GM18502 (cell line): ENCODE measurements at regions not wholly inside any gene's neighbourhood (a gene's known extent, or its start where the extent isn't known, plus 50 kb on each side); places are given as distances from the start of the nearest gene placed in this dataset.

ENCODE experiments used
- ATAC-seq: cut with Tn5 transposase; IDR thresholded peaks from one replicate; pipeline ENCODE4 v1.9.1; 2021; ENCODE audit warnings: mild to moderate bottlenecking; ENCODE audit not compliant: unreplicated experiment, poor library complexity

DNA sequence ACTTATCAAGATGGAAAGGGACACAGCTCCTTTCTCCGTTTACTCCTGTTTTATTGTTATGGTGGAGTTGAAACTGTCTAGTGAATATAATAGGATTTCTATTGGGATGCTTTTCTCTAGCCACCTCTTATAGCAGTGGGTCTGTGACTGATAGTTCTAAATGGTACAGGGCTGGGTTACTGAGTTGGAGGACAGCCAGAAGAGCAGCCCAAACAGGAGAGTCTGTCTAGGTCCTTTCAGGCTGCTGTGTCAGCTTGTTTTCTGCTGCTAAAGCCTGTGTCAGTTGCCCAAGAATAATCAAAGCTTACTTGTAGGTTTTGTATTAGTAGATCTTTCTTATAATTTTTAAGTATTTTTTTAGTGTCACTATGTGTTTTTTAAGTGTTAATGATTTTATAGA is 356.0 kb upstream of the SEMA6A start:
- ATAC-seq, result no peak

GRCh38 chr5:116923344-116923743 is 348.7 kb upstream of the SEMA6A start:
- no peak for ATAC-seq

DNA sequence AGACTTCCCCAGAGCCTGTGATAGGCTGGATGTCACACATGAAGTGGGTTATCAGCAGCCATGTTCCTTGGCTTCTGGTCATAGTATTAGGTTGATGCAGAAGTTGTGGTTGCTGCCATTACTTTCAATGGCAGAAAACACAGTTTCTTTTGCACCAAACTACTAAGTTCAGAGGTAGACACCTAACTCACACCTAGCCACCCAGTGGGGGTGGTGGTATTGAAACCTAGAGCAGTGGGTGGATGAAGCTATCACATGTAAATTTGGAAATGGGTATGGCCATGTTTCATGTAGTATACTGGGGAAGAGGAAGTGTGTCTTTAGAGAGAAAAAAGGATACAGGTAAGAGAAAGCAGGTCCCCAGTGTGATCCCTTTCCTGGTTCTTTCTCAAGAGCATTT is 347.9 kb upstream of the SEMA6A start:
- peak; percentile 94 for ATAC-seq

DNA sequence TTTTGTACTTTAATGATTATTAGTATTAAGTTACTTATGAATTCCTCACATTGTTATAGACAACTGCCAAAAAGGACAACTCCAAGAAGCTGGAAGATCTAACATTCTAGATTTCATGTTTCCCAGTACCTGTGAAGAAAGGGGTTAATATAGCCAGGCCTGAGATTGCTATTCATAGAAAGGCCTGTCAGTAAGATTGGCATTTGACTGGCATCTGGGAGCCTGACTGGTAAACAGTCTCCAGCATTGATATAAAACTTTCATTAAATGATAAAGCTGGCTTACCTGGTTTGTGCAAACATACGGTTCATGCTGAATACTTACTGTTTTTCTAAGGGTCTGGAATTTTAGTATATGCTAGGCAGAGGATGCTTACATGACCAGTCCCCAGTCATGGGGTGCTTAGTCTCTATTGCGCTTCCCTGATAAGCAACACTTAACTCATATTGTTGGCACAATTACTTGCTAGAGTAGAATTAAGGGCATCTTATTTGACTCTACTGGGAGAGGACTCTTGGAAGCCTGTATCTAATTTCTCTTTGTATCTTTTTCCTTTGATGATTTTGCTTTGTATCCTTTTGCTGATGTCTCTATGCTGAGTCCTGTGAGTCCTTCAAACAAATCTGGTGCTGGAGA is 340.4 kb upstream of the SEMA6A start:
- ATAC-seq, result no peak

DNA sequence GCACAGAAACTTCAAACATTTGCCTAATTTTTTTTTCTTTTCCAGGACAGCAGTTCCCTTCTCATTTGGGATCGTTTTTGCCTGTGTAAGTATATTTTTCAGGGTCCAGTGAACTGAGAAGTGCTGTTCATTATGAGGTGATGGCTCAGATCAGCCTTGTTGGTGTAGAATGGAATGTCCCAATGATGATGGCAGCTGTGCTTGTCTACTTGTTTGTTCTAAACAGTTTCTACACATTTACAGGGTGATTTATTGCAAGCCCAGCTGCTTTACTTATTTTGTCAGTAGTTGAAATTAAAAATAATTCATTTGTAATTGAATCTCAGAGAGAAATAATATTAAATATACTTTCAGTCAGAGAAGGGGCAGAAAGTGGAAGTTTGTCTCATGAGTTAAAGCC is 337.6 kb upstream of the SEMA6A start:
- ATAC-seq, result no peak

- ATAC-seq, result no peak
Measured at GRCh38 chr5:116911074-116911473, 336.5 kb upstream of the SEMA6A start.

- peak; percentile 84 for ATAC-seq
Measured at GRCh38 chr5:116908537-116908936, 333.9 kb upstream of the SEMA6A start.

DNA sequence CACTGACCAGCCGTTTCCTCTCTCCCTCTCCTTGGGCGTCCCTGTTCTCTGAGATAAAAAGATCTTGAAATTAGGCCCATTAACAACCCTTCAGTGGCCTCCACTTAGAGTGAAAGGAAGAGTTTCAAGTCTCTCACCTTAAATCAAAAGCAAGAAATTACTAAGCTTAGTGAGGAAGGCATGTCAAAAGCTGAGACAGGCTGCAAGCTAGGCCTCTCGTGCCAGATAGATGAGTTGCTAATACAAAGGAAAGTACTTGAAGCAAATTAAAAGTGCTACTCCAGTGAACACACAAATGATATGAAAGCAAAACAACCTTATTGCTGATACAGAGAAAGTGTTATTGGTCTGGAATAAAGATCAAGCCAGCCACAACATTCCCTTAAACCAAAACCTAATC is 331.3 kb upstream of the SEMA6A start:
- ATAC-seq, result no peak

- no peak for ATAC-seq
Measured at GRCh38 chr5:116900793-116901192, 326.2 kb upstream of the SEMA6A start.

DNA sequence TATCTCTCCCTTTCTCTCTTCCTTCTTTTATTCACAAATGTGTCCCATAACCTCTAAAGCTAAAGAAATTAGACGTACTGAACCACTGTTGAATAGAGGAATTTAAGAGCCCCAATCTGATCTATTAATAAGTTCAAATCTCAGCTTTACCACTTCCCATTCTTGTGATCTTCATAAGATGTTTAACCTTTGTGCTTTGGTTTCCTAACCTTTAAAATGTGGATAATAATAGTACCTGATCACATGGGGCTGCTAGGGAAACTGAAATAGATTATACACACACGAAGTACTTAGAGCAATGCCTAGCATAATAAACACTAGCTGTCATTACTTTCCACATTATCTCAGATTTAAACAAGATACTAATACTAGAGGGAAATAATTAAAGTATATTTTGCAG is 324.3 kb upstream of the SEMA6A start:
- peak; percentile 65 for ATAC-seq

DNA sequence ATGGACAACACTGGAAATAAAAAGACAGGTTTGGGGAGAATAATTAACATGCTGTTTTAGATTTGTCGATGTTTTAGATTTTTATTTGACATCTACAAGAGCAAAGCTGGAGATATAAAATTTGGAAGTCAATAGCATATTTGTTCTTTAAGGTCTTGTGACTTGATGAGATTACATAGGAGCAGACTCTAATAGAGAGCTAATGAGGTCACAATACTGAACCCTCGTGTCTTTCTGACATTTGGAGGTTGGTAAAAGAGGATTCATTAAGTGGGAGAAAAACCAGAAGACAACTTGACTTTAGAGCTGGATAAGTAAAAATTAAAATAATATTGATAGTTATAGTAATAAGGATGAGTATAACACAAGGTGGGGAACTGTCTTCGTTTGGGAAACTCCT is 322.7 kb upstream of the SEMA6A start:
- ATAC-seq, result no peak

DNA sequence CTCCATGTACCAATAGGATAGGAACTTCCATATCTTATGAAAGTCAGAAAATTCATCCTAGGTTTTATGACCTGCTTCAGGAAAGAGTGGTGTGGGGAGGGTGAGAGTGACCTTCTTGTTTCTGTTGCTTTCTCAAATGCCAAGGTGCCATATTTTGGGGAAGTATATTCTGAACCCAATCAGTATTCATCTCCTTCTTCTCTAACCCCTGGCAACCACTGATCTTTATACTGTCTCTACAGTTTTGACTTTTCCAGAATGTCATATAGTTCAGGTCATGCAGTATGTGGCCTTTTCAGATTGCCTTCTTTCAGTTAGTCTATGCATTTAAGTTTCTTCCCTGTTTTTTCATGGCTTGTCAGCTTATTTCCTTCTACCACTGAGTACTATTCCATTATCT is 321.4 kb upstream of the SEMA6A start:
- ATAC-seq, result no peak

- ATAC-seq, result no peak
Measured at GRCh38 chr5:116892993-116893392, 318.4 kb upstream of the SEMA6A start.

GRCh38 chr5:116887104-116887503 is 312.5 kb upstream of the SEMA6A start:
- ATAC-seq, result no peak

DNA sequence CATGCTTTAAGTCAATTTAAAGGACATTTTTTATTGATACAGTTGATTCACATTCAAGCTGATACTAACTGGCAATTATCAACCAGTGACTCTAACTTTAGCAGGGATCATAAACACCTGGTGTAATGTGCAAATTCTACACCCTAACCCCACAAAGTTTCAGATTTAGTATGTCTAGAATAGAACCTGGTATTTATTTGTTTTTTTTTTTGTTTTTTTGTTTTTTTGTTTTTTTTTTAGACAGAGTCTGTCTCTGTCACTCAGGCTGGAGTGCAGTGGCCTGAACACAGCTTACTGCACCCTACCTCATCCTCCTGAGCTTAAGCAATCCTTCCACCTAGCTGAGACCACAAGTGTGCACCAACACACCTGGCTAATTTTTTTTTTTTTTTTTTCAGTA is 311.2 kb upstream of the SEMA6A start:
- peak; percentile 63 for ATAC-seq

GRCh38 chr5:116883875-116884274 is 309.3 kb upstream of the SEMA6A start:
- no peak for ATAC-seq

DNA sequence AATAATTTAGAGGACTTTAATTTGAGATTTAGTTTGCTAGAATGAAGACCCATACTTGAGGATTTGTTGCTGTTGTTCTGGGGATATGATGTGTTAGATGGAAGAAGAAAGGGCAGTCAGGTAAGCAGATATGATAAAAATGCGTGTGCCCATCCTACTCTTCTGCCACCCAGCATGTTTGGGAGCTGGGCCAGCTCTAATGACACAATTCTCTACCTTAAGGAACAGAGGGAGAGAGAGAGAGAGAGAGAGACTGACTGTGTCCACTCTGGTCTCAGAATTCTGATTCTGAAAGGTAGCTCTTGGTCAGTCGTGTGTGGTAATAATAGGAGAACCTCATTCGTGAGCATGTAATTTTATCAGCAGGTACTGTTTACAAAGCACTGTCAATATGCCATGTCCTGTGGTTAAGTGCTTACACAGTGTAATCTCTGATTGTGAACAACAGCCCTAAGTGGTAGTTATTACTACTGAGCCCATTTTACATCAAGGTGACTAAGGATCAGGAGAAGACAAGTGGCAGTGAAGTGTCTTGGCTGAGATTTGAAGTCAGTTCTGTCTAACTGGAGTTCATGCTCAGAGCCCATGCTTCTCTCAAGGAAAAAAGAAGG is 307.4 kb upstream of the SEMA6A start:
- ATAC-seq, result no peak

GRCh38 chr5:116880601-116881000 is 306.0 kb upstream of the SEMA6A start:
- ATAC-seq, result no peak

- no peak for ATAC-seq
Measured at GRCh38 chr5:116880150-116880549, 305.5 kb upstream of the SEMA6A start.

DNA sequence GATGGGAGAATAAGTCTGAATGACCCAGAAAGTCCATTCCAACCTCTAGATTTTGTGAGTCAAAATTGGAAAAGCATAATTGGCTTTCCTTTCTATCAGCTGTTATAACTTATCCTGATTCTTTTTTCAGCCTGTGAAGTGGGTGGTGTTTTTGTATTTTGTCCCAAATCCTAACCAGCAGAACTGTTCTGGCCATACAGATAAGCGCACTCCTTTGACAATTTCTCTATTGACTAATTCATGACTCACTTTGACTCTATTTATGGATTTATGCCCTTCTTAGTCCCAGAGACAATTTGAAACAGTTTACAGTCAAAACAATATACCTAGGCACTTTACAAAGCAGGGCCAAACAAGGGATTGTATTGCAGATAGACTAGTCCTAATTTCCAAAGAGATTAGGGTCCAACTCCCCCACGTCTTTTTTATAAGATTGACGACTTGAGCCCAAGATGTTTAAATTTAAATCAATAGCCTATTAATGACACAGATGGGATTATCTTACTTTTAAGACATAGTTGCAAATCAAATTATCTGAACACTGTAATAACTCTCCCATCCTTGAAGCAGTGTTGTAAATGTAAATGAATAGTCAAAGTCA is 301.7 kb upstream of the SEMA6A start:
- ATAC-seq, result no peak

GRCh38 chr5:116872986-116873385 is 298.4 kb upstream of the SEMA6A start:
- ATAC-seq, result no peak

DNA sequence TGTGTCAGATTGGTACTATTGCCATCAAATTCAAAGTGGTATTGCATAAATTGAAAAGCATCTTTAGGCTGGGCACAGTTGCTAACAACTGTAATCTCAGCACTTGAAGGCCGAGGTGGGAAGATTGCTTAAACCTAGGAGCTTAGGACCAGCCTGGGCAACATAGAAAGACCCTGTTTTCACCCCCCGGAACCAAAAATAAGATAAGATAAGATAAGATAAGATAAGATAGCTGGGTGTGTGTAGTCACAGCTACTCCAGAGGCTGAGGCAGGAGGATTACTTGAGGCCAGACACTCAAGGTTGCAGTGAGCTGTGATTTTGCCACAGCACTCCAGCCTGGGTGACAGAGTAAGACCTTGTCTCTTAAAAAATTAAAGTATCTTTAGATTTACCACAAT is 297.9 kb upstream of the SEMA6A start:
- ATAC-seq, result no peak
